HG03064 (cell line): ENCODE measurements at regions not wholly inside any gene's neighbourhood (a gene's known extent, or its start where the extent isn't known, plus 50 kb on each side); places are given as distances from the start of the nearest gene placed in this dataset.

Experiments used
- ATAC-seq: cut with Tn5 transposase; IDR thresholded peaks from one replicate; pipeline ENCODE4 v1.9.1; 2021; ENCODE audit warnings: low read depth; ENCODE audit not compliant: unreplicated experiment

- no peak for ATAC-seq
Measured at GRCh38 chr5:124648902-124649467, 97.5 kb downstream of the ZNF608 start.

GRCh38 chr5:124647352-124647751 is 99.1 kb downstream of the ZNF608 start:
- ATAC-seq: no peak

- ATAC-seq: no peak
Measured at GRCh38 chr5:124645396-124645795, 101.0 kb downstream of the ZNF608 start.

GRCh38 chr5:124644582-124644981 is 101.9 kb downstream of the ZNF608 start:
- ATAC-seq: no peak

- no peak for ATAC-seq
Measured at GRCh38 chr5:124644138-124644537, 102.3 kb downstream of the ZNF608 start.

GRCh38 chr5:124643336-124643735 is 103.1 kb downstream of the ZNF608 start:
- no peak for ATAC-seq

- ATAC-seq: no peak
Measured at GRCh38 chr5:124642151-124642550, 104.3 kb downstream of the ZNF608 start.

GRCh38 chr5:124641154-124641792 is 105.2 kb downstream of the ZNF608 start:
- no peak for ATAC-seq

- no peak for ATAC-seq
Measured at GRCh38 chr5:124639095-124639665, 107.3 kb downstream of the ZNF608 start.

- no peak for ATAC-seq
Measured at GRCh38 chr5:124637011-124637410, 109.4 kb downstream of the ZNF608 start.

GRCh38 chr5:124634741-124635323 is 111.6 kb downstream of the ZNF608 start:
- ATAC-seq: no peak

- no peak for ATAC-seq
Measured at GRCh38 chr5:124634228-124634739, 112.2 kb downstream of the ZNF608 start.

GRCh38 chr5:124633209-124633608 is 113.2 kb downstream of the ZNF608 start:
- no peak for ATAC-seq

GRCh38 chr5:124631874-124632550 is 114.4 kb downstream of the ZNF608 start:
- no peak for ATAC-seq

GRCh38 chr5:124630767-124631704 is 115.4 kb downstream of the ZNF608 start:
- peak; percentile 74 for ATAC-seq

GRCh38 chr5:124628721-124629596 is 117.5 kb downstream of the ZNF608 start:
- ATAC-seq: no peak

- ATAC-seq: no peak
Measured at GRCh38 chr5:124627815-124628595, 118.4 kb downstream of the ZNF608 start.

GRCh38 chr5:124626053-124626452 is 120.4 kb downstream of the ZNF608 start:
- ATAC-seq: no peak
